ENCODE measurements at regions not wholly inside any gene's neighbourhood (a gene's known extent, or its start where the extent isn't known, plus 50 kb on each side); places are given as distances from the start of the nearest gene placed in this dataset.

- TF ChIP-seq POLR2AphosphoS5 (IDR thresholded peaks at IDR 0.05; ENCODE audit: low read depth, low read length): no peak
- TF ChIP-seq TAF1 (IDR thresholded peaks at IDR 0.05; ENCODE audit: borderline replicate concordance, insufficient read depth, low read length): no peak
- TF ChIP-seq REST (IDR thresholded peaks at IDR 0.05; ENCODE audit: insufficient read depth in 1 of 2, low read depth in 2 of 2, low read length in 2 of 2): no peak
- TF ChIP-seq SIN3A (IDR thresholded peaks at IDR 0.05; ENCODE audit: borderline replicate concordance, insufficient read depth, low read length): no peak
- no peak for TF ChIP-seq FOXP2 (optimal IDR thresholded peaks at IDR 0.05; ENCODE audit: borderline replicate concordance, extremely low read depth, extremely low read length, insufficient read depth)
Measured at GRCh38 chr14:71322655-71323250, 415.5 kb downstream of the PCNX1 start.
